ENCODE measurements at regions not wholly inside any gene's neighbourhood (a gene's known extent, or its start where the extent isn't known, plus 50 kb on each side); places are given as distances from the start of the nearest gene placed in this dataset.

GRCh38 chr15:94019062-94019461 lies 212.3 kb upstream of the MCTP2 start (continued):
- TF ChIP-seq SIN3A (IDR thresholded peaks at IDR 0.05; ENCODE audit: low read depth) (no peak), ZNF274 (IDR thresholded peaks at IDR 0.05; ENCODE audit: low read depth, low read length) (no peak), CEBPB (IDR thresholded peaks at IDR 0.05; ENCODE audit: low read depth) (no peak), REST (IDR thresholded peaks at IDR 0.05; ENCODE audit: low read depth) (no peak)

GRCh38 chr15:94015324-94015723 lies 216.0 kb upstream of the MCTP2 start:
- TF ChIP-seq EGR1 (IDR thresholded peaks at IDR 0.05; ENCODE audit: low read depth) (no peak), REST (IDR thresholded peaks at IDR 0.05; ENCODE audit: low read depth) (no peak), RAD21 (IDR thresholded peaks at IDR 0.05; ENCODE audit: low read depth) (no peak), CTCF (IDR thresholded peaks at IDR 0.05 in 2 of 3, conservative IDR thresholded peaks at IDR 0.05 in 1 of 3; ENCODE audit: borderline replicate concordance in 1 of 3, insufficient read depth in 1 of 3, low read depth in 2 of 3, low read length in 2 of 3) (no peak), SP1 (IDR thresholded peaks at IDR 0.05; ENCODE audit: low read depth) (no peak), JUND (IDR thresholded peaks at IDR 0.05) (no peak), ATF3 (IDR thresholded peaks at IDR 0.05) (no peak)
- H3K36me3 ChIP-seq (ENCODE audit: control insufficient read depth in 1 of 2, insufficient read depth in 2 of 2, low read length in 2 of 2): no peaks in the 10 kb centered on the region
- intact Hi-C loops (cut with micrococcal nuclease): no loop called here
- no peak overlapping the region for H3K4me3 ChIP-seq (replicated peaks in 1 of 2; ENCODE audit: low read depth in 1 of 2, low read length in 2 of 2)
- POLR2A ChIA-PET: no interaction called here
- H2AFZ ChIP-seq (ENCODE audit: low read depth, low read length, poor library complexity, severe bottlenecking): no peak overlapping the region
- H3K79me2 ChIP-seq (ENCODE audit: insufficient read depth, low read length): no peaks in the 10 kb centered on the region
- no TSS peak for BruUV-seq (replicated peaks)
- no peaks in the 10 kb centered on the region for H4K20me1 ChIP-seq (ENCODE audit: insufficient read depth)
- no peak overlapping the region for H3K9ac ChIP-seq (ENCODE audit: low read length)
- CTCF ChIA-PET: no interaction called here
- DNase-seq (ENCODE audit: low read depth, low spot score) (no peak), ATAC-seq (no peak)
- no peaks in the 10 kb centered on the region for H3K4me1 ChIP-seq (ENCODE audit: control insufficient read depth in 1 of 2, insufficient read depth in 2 of 2, low read length in 2 of 2)
- RAD21 ChIA-PET (ENCODE audit: low non-redundant PET in 1 of 2, low total read pairs in 2 of 2, uncharacterized antibody in 2 of 2, unreplicated experiment in 2 of 2): no interaction called here
- no peaks in the 10 kb centered on the region for H3K9me2 ChIP-seq (ENCODE audit: insufficient read depth)
- H3K27me3 ChIP-seq (ENCODE audit: insufficient read depth, low read length): no peaks in the 10 kb centered on the region
- H3K4me2 ChIP-seq (ENCODE audit: low read length): no peak overlapping the region
- no peak overlapping the region for H3K27ac ChIP-seq (ENCODE audit: low read depth, low read length)
- 0 out of 4 replicates have a peak, but pooled peaks cover 0 to 3% of the 10 kb centered on the region in 2 experiments for H3K9me3 ChIP-seq (ENCODE audit: control insufficient read depth in 1 of 2, insufficient read depth in 1 of 2, low read depth in 1 of 2, low read length in 2 of 2)
